IMR-90 (cell line): ENCODE measurements at regions not wholly inside any gene's neighbourhood (a gene's known extent, or its start where the extent isn't known, plus 50 kb on each side); places are given as distances from the start of the nearest gene placed in this dataset.

Experiments used
- ATAC-seq: fragments of 200-7000 bp; cut with Tn5 transposase; 2 replicates; pipeline ENCODE4 v1.9.1; 2020; ENCODE audit warnings: low read depth, mild to moderate bottlenecking, moderate library complexity
- BruUV-seq: library from RNA; stranded (reverse); fragments of 400-500 nt; replicated peaks from 2 replicates; lab custom pipeline; 2021; lab: Mats Ljungman, UMichigan
- CTCF ChIA-PET: fragments of 300-600 bp; formaldehyde crosslinking; extraction: SDS; loops from one replicate; lab custom pipeline; 2021; ENCODE audit warnings: antibody characterized with exemption; lab: Yijun Ruan, JAX
- POLR2A ChIA-PET: fragments of 300-600 bp; sonication (Branson Sonifier 250); formaldehyde crosslinking; loops from one replicate; lab custom pipeline; 2022; ENCODE audit warnings: antibody characterized with exemption; ENCODE audit not compliant: unreplicated experiment; lab: Charles Lee
- DNase-seq: peaks from one replicate; pipeline ENCODE4 v3.0.0; 2013
- H2AFZ ChIP-seq: replicated peaks from 2 replicates; pipeline ENCODE3; 2013; ENCODE audit warnings: low read length, mild to moderate bottlenecking; ENCODE audit not compliant: poor library complexity
- H2AK5ac ChIP-seq: 2 replicates; pipeline ENCODE4 v1.6.1; 2013; ENCODE audit warnings: low read depth, low read length, inconsistent platforms
- H2AK9ac ChIP-seq: replicated peaks from 2 replicates; pipeline ENCODE3; 2013; ENCODE audit warnings: mild to moderate bottlenecking, low read depth, low read length, moderate library complexity; ENCODE audit not compliant: poor library complexity
- H2BK120ac ChIP-seq: 2 replicates; pipeline ENCODE4 v1.6.1; 2013; ENCODE audit warnings: low read depth, low read length, inconsistent platforms
- H2BK15ac ChIP-seq: 3 replicates; pipeline ENCODE4 v1.6.1; 2013; ENCODE audit warnings: low read depth, low read length, inconsistent platforms
- H2BK20ac ChIP-seq: 2 replicates; pipeline ENCODE4 v1.6.1; 2013; ENCODE audit warnings: low read depth, mild to moderate bottlenecking, inconsistent platforms, low read length, moderate library complexity
- H2BK5ac ChIP-seq: 2 replicates; pipeline ENCODE4 v1.6.1; 2013; ENCODE audit warnings: mild to moderate bottlenecking, low read depth, low read length, inconsistent platforms; ENCODE audit not compliant: poor library complexity, severe bottlenecking
- H3K14ac ChIP-seq: replicated peaks from 2 replicates; pipeline ENCODE4 v1.6.1; 2013; ENCODE audit warnings: low read depth, low read length, inconsistent platforms
- H3K18ac ChIP-seq: 2 replicates; pipeline ENCODE4 v1.6.1; 2013; ENCODE audit warnings: low read depth, low read length, control low read depth
- H3K23ac ChIP-seq: 2 replicates; pipeline ENCODE4 v1.6.1; 2013; ENCODE audit warnings: low read depth, low read length, inconsistent platforms
- H3K27ac ChIP-seq: 2 replicates; pipeline ENCODE4 v1.5.1; 2013; ENCODE audit warnings: mild to moderate bottlenecking, control low read depth, low read length; ENCODE audit not compliant: insufficient read depth
- H3K27me3 ChIP-seq: 2 replicates; pipeline ENCODE4 v1.6.1; 2013; ENCODE audit warnings: low read length; ENCODE audit not compliant: control insufficient read depth, insufficient read depth
- H3K36me3 ChIP-seq: 2 replicates; pipeline ENCODE4 v1.6.1; 2013; ENCODE audit warnings: low read length, mixed read lengths; ENCODE audit not compliant: control insufficient read depth, insufficient read depth
- H3K4ac ChIP-seq: 2 replicates; pipeline ENCODE4 v1.6.1; 2013; ENCODE audit warnings: low read depth, low read length, inconsistent platforms
- H3K4me1 ChIP-seq: 2 replicates; pipeline ENCODE4 v1.6.1; 2013; ENCODE audit warnings: low read length, mixed read lengths; ENCODE audit not compliant: control insufficient read depth, insufficient read depth
- H3K4me2 ChIP-seq: 2 replicates; pipeline ENCODE4 v1.6.1; 2013; ENCODE audit warnings: low read depth, mild to moderate bottlenecking, control low read depth, low read length, moderate library complexity
- H3K4me3 ChIP-seq: 2 replicates; pipeline ENCODE4 v1.5.1; 2013; ENCODE audit warnings: low read depth, mild to moderate bottlenecking, control low read depth, low read length, moderate library complexity; ENCODE audit not compliant: insufficient read depth
- H3K56ac ChIP-seq: 2 replicates; pipeline ENCODE4 v1.6.1; 2013; ENCODE audit warnings: low read length, inconsistent platforms; ENCODE audit not compliant: insufficient read depth; ENCODE audit errors: extremely low read depth
- H3K79me1 ChIP-seq, 2 experiments: 2 replicates each; pipeline ENCODE4 v1.6.1; 2013; ENCODE audit warnings: low read length in 2 of 2, inconsistent platforms in 1 of 2, low read depth in 1 of 2
- H3K9ac ChIP-seq: 2 replicates; pipeline ENCODE4 v1.6.1; 2013; ENCODE audit warnings: low read depth, low read length, control low read depth
- H3K9me1 ChIP-seq: 2 replicates; pipeline ENCODE4 v1.6.1; 2013; ENCODE audit warnings: low read length, inconsistent platforms; ENCODE audit not compliant: insufficient read depth
- H3K9me3 ChIP-seq: 2 replicates; pipeline ENCODE4 v1.6.1; 2013; ENCODE audit warnings: low read length; ENCODE audit not compliant: control insufficient read depth, insufficient read depth
- H4K20me1 ChIP-seq: 2 replicates; pipeline ENCODE4 v1.6.1; 2013; ENCODE audit warnings: low read length, inconsistent platforms; ENCODE audit not compliant: insufficient read depth
- H4K5ac ChIP-seq: 2 replicates; pipeline ENCODE4 v1.6.1; 2013; ENCODE audit warnings: mild to moderate bottlenecking, low read depth, low read length, control low read depth
- H4K8ac ChIP-seq, 2 experiments: 2 replicates each; pipeline ENCODE4 v1.6.1; 2013; ENCODE audit warnings: low read depth in 2 of 2, low read length in 2 of 2, control low read depth in 1 of 2, inconsistent platforms in 1 of 2
- H4K91ac ChIP-seq: 2 replicates; pipeline ENCODE4 v1.6.1; 2013; ENCODE audit warnings: low read depth, low read length, inconsistent platforms; ENCODE audit not compliant: insufficient read depth
- BHLHE40 ChIP-seq: fragments of 150-350 bp; IDR thresholded peaks from 2 replicates; pipeline ENCODE4 v1.6.1; 2016; ENCODE audit warnings: mild to moderate bottlenecking, low read depth, low read length
- CEBPB ChIP-seq: IDR thresholded peaks from 2 replicates; pipeline ENCODE4 v1.6.1; 2012; ENCODE audit warnings: low read depth, low read length, improper control_type of control experiment
- CHD1 ChIP-seq: IDR thresholded peaks from 2 replicates; pipeline ENCODE4 v1.6.1; 2012; ENCODE audit warnings: low read depth, low read length, improper control_type of control experiment
- FOS ChIP-seq: fragments of 150-350 bp; IDR thresholded peaks from 2 replicates; pipeline ENCODE4 v1.6.1; 2016; ENCODE audit warnings: low read depth, low read length
- MAFK ChIP-seq: IDR thresholded peaks from 2 replicates; pipeline ENCODE4 v1.6.1; 2012; ENCODE audit warnings: low read depth, low read length, improper control_type of control experiment
- MAZ ChIP-seq: IDR thresholded peaks from 2 replicates; pipeline ENCODE4 v1.6.1; 2012; ENCODE audit warnings: low read depth, mild to moderate bottlenecking, low read length, improper control_type of control experiment, moderate library complexity, borderline replicate concordance
- POLR2A ChIP-seq: IDR thresholded peaks from 2 replicates; pipeline ENCODE4 v1.6.1; 2012; ENCODE audit warnings: mild to moderate bottlenecking, low read depth, low read length
- RCOR1 ChIP-seq: IDR thresholded peaks from 2 replicates; pipeline ENCODE4 v1.6.1; 2012; ENCODE audit warnings: mild to moderate bottlenecking, low read length, improper control_type of control experiment; ENCODE audit not compliant: insufficient replicate concordance
- SMC3 ChIP-seq: fragments of 150-350 bp; IDR thresholded peaks from 2 replicates; pipeline ENCODE4 v1.6.1; 2016; ENCODE audit warnings: low read depth, mild to moderate bottlenecking, antibody characterized with exemption, low read length, moderate library complexity
- WGBS, 2 experiments: methylation state at CpG; one replicate each; pipeline versions ENCODE4 v1.1.5 to v1.1.7; 2013; ENCODE audit warnings: missing lambda C conversion rate in 2 of 2; ENCODE audit not compliant: insufficient read length in 1 of 2; ENCODE audit errors: extremely low coverage in 2 of 2; 5-methylcytosine and 5-hydroxymethylcytosine counted together
- dilution Hi-C: fragments of 300-500 bp; cut with HindIII; formaldehyde crosslinking; loops from one replicate; pipeline ENCODE4 v1.14.3; 2018; ENCODE audit warnings: low sequenced_read_pairs; ENCODE audit not compliant: unreplicated experiment
- in situ Hi-C: fragments of 300-500 bp; cut with MboI; formaldehyde crosslinking; loops from 3 replicates; pipeline ENCODE4 v1.14.3; 2019; ENCODE audit warnings: low sequenced_read_pairs, inconsistent platforms, mixed read lengths
- intact Hi-C: fragments of 100-400 bp; cut with micrococcal nuclease; formaldehyde crosslinking; loops from 2 replicates; pipeline ENCODE4 v1.10.0; 2022
- TF ChIP-seq, protein P1 (sequence below): fragments of 150-350 bp; IDR thresholded peaks from 2 replicates; pipeline ENCODE4 v1.6.1; 2016; ENCODE audit warnings: low read depth, mild to moderate bottlenecking, low read length, moderate library complexity, borderline replicate concordance
- TF ChIP-seq, protein P2 (sequence below): fragments of 150-350 bp; IDR thresholded peaks from 2 replicates; pipeline ENCODE4 v1.6.1; 2017; ENCODE audit warnings: mild to moderate bottlenecking, antibody characterized with exemption, low read length, low read depth
- TF ChIP-seq, protein P3 (sequence below): conservative IDR thresholded peaks from 2 replicates; pipeline ENCODE4 v1.5.1; 2012; ENCODE audit warnings: mild to moderate bottlenecking, low read depth, low read length, improper control_type of control experiment

DNA sequence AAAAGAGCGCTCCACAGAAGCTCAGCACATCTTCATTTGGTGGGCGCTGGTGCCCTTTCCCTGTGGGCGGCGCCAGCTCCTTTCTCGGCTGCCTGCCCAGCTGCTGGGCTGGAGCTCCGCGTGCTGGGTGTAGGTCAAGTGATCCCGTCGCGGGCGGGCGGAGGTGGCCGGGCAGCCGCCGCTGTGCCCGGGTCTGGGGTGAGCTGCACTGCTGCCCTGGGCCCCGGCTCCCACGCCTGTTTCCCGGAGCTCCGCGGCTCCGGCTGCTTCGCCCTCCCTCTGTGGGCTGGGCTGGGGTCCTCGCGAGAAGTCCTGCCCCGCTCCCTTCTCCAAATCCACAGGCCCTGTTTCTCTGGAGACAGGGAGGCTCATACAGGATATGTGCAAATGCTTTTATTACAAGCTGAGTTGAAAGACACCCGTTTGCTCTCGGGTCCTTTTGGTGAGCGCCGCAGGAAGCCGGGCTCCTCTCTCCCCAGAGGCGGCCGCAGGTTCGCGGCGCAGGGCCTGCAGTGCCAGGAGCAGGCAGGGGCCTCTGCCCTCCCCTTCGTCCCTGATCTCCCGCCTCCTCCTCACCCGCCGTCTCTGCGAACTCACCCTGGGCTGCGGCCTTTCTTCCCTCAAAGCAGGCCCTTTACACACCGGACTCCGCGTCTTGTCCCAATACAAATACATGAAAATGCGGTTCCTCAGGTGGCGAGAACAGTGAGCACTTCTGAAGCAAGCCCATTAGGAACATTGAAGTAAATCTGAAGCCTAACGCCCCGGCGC is 67.8 kb upstream of the CAPRIN2 start (continued):
- TF ChIP-seq CEBPB (no peak), SMC3 (no peak)

DNA sequence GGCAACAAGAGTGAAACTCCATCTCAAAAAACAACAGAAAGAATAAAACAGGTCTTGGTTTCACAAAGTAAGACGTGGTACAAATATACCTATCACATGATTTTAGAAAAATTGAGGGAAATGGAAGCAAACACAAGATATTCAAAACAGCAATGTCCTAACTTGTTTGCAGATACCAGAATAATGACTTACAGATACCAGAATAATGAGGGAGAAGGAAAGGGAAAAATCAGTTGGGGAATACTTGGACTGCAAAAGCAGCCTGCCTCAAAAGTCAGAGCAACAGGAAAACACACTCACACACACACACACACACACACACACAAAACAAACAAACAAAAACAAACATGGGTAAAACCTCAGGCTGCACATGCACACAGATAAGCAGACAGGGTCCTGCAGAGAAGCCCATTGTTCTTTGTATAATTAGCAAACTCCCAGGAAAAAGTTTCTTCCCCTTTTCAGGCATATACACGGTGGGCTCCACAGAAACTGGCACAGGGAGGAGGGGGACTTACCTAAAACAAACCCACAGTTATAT is 65.7 kb upstream of the CAPRIN2 start:
- no peak overlapping the region for H2AK5ac ChIP-seq
- DNase-seq (no peak), ATAC-seq (no peak)
- H2AFZ ChIP-seq = no peak overlapping the region
- H3K4me2 ChIP-seq = no peak overlapping the region
- no peak overlapping the region for H3K23ac ChIP-seq
- no peak overlapping the region for H3K27ac ChIP-seq
- H3K9ac ChIP-seq = no peak overlapping the region
- H2BK120ac ChIP-seq = no peak overlapping the region
- no peak overlapping the region for H4K8ac ChIP-seq
- CTCF ChIA-PET = no interaction called here
- H3K56ac ChIP-seq = no peak overlapping the region
- H2BK20ac ChIP-seq = no peak overlapping the region
- peaks cover 3% of the 10 kb centered on the region; the same call in 1 of the 2 replicates for H3K9me1 ChIP-seq
- peaks cover 3% of the 10 kb centered on the region; the same call in 1 of the 2 replicates for H3K4me1 ChIP-seq
- no peak overlapping the region for H3K4ac ChIP-seq
- H3K4me3 ChIP-seq = no peak overlapping the region
- no TSS peak for BruUV-seq
- H3K18ac ChIP-seq = no peak overlapping the region
- H4K5ac ChIP-seq = no peak overlapping the region
- no peaks in the 10 kb centered on the region for H3K36me3 ChIP-seq
- dilution Hi-C loops (no loop called here), in situ Hi-C loops (loop anchor here (25.0 kb wide), 2 partner anchors 508 to 1308 kb away; no protein-coding TSS in a partner anchor), intact Hi-C loops (no loop called here)
- H2BK5ac ChIP-seq = no peak overlapping the region
- H4K20me1 ChIP-seq = no peaks in the 10 kb centered on the region
- POLR2A ChIA-PET = no interaction called here
- WGBS, 2 experiments = no CpG with 5 or more reads among the region's 2 CpGs
- no peak overlapping the region for H2AK9ac ChIP-seq
- H3K27me3 ChIP-seq = peaks cover 12% of the 10 kb centered on the region
- H4K91ac ChIP-seq = no peak overlapping the region
- no peak overlapping the region for H2BK15ac ChIP-seq
- H3K9me3 ChIP-seq = no peaks in the 10 kb centered on the region
- H3K79me1 ChIP-seq = no peaks in the 10 kb centered on the region
- no peak overlapping the region for H3K14ac ChIP-seq
- no peak for TF ChIP-seq CHD1
- no peak for TF ChIP-seq SMC3
- no peak for TF ChIP-seq FOS
- TF ChIP-seq CEBPB = no peak
- TF ChIP-seq RCOR1 = no peak
- TF ChIP-seq, protein P1, sequence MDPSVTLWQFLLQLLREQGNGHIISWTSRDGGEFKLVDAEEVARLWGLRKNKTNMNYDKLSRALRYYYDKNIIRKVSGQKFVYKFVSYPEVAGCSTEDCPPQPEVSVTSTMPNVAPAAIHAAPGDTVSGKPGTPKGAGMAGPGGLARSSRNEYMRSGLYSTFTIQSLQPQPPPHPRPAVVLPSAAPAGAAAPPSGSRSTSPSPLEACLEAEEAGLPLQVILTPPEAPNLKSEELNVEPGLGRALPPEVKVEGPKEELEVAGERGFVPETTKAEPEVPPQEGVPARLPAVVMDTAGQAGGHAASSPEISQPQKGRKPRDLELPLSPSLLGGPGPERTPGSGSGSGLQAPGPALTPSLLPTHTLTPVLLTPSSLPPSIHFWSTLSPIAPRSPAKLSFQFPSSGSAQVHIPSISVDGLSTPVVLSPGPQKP = no peak
- no peak for TF ChIP-seq MAFK
- TF ChIP-seq MAZ = no peak
- no peak for TF ChIP-seq BHLHE40
- TF ChIP-seq, protein P2, sequence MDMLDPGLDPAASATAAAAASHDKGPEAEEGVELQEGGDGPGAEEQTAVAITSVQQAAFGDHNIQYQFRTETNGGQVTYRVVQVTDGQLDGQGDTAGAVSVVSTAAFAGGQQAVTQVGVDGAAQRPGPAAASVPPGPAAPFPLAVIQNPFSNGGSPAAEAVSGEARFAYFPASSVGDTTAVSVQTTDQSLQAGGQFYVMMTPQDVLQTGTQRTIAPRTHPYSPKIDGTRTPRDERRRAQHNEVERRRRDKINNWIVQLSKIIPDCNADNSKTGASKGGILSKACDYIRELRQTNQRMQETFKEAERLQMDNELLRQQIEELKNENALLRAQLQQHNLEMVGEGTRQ = no peak
- TF ChIP-seq, protein P3, sequence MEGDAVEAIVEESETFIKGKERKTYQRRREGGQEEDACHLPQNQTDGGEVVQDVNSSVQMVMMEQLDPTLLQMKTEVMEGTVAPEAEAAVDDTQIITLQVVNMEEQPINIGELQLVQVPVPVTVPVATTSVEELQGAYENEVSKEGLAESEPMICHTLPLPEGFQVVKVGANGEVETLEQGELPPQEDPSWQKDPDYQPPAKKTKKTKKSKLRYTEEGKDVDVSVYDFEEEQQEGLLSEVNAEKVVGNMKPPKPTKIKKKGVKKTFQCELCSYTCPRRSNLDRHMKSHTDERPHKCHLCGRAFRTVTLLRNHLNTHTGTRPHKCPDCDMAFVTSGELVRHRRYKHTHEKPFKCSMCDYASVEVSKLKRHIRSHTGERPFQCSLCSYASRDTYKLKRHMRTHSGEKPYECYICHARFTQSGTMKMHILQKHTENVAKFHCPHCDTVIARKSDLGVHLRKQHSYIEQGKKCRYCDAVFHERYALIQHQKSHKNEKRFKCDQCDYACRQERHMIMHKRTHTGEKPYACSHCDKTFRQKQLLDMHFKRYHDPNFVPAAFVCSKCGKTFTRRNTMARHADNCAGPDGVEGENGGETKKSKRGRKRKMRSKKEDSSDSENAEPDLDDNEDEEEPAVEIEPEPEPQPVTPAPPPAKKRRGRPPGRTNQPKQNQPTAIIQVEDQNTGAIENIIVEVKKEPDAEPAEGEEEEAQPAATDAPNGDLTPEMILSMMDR = no peak
- no peak for TF ChIP-seq POLR2A
